Vagina (tissue), 2 donors: ENCODE measurements at regions not wholly inside any gene's neighbourhood (a gene's known extent, or its start where the extent isn't known, plus 50 kb on each side); places are given as distances from the start of the nearest gene placed in this dataset.
A peak's percentile ranks its signal among the peaks of the same experiment; 100 is the strongest.

ENCODE experiments used
- DNase-seq, 2 donors: peaks; one replicate each; pipeline ENCODE4 v3.0.0-alpha.2; 2017; ENCODE audit errors: extremely low spot score in 2 of 2
- H3K27ac ChIP-seq: fragments of 200-600 bp; sonication (generic); one replicate; pipeline ENCODE4 v1.5.1; 2019
- H3K27me3 ChIP-seq: fragments of 200-600 bp; sonication (generic); one replicate; pipeline ENCODE4 v1.5.1; 2019
- H3K36me3 ChIP-seq, 2 donors: fragments of 200-600 bp; sonication (generic); one replicate each; pipeline ENCODE4 v1.5.1; 2017 to 2019
- H3K4me1 ChIP-seq: fragments of 200-600 bp; sonication (generic); one replicate; pipeline ENCODE4 v1.5.1; 2019
- H3K4me3 ChIP-seq, 2 donors: fragments of 200-600 bp; sonication (generic); 1 replicate in 1 of 2; 2 replicates in 1 of 2; pipeline ENCODE4 v1.5.1; 2016 to 2019
- H3K9me3 ChIP-seq: fragments of 200-600 bp; sonication (generic); one replicate; pipeline ENCODE4 v1.5.1; 2019
- POLR2A ChIP-seq, 2 donors: fragments of 450-650 bp; IDR thresholded peaks; one replicate each; pipeline ENCODE4 v1.6.1; 2017; ENCODE audit warnings: antibody characterized with exemption in 2 of 2, mild to moderate bottlenecking in 2 of 2, moderate library complexity in 2 of 2
- POLR2AphosphoS5 ChIP-seq, 2 donors: sonication (generic); formaldehyde crosslinking; IDR thresholded peaks; one replicate each; pipeline ENCODE4 v1.9.0; 2017; ENCODE audit warnings: antibody characterized with exemption in 2 of 2, mild to moderate bottlenecking in 2 of 2, low read depth in 1 of 2; ENCODE audit not compliant: insufficient read depth in 1 of 2
- intact Hi-C: fragments of 100-400 bp; cut with DNase I; formaldehyde crosslinking; loops from one replicate; pipeline ENCODE4 v1.15.1; 2023
- TF ChIP-seq, protein P1 (sequence below), 3 experiments: fragments of 450-650 bp in 2 of 3; fragments of 200-600 bp in 1 of 3; sonication (generic) in 1 of 3; IDR thresholded peaks; one replicate each; pipeline ENCODE4 v1.5.1; 2017 to 2019; ENCODE audit warnings: antibody characterized with exemption in 3 of 3, mild to moderate bottlenecking in 2 of 3, moderate library complexity in 2 of 3

DNA sequence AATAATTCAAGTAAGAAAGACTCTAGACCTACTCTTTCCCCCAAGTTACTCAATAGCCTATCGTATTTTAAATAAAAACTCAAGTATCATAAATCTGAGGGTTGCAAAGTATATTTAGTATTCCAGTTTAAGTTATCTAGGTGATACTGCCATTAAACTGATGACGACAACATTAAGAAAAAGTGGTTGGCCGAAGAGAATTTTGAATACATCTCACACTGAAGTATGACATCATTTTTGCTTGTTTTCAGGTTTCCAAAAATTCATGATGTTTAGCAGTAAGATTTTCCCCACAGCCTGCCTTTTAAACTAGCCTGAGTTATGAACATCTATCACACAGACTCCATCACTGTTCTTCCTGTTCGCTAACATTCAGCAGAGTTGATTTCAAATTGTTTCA, 102.1 kb upstream of the RAB27B start:
- intact Hi-C loops: no loop called here
- H3K9me3 ChIP-seq: no peaks in the 10 kb centered on the region
- H3K27me3 ChIP-seq: no peaks in the 10 kb centered on the region
- H3K4me1 ChIP-seq: no peaks in the 10 kb centered on the region
- H3K4me3 ChIP-seq: no peak overlapping the region
- TF ChIP-seq POLR2AphosphoS5 (IDR thresholded peaks at IDR 0.05; ENCODE audit: insufficient read depth in 1 of 2, low read depth in 1 of 2) (no peak), POLR2A (IDR thresholded peaks at IDR 0.05) (no peak)
- TF ChIP-seq, protein P1, sequence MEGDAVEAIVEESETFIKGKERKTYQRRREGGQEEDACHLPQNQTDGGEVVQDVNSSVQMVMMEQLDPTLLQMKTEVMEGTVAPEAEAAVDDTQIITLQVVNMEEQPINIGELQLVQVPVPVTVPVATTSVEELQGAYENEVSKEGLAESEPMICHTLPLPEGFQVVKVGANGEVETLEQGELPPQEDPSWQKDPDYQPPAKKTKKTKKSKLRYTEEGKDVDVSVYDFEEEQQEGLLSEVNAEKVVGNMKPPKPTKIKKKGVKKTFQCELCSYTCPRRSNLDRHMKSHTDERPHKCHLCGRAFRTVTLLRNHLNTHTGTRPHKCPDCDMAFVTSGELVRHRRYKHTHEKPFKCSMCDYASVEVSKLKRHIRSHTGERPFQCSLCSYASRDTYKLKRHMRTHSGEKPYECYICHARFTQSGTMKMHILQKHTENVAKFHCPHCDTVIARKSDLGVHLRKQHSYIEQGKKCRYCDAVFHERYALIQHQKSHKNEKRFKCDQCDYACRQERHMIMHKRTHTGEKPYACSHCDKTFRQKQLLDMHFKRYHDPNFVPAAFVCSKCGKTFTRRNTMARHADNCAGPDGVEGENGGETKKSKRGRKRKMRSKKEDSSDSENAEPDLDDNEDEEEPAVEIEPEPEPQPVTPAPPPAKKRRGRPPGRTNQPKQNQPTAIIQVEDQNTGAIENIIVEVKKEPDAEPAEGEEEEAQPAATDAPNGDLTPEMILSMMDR (IDR thresholded peaks at IDR 0.05): no peak
- DNase-seq: no peak
- no peaks in the 10 kb centered on the region for H3K36me3 ChIP-seq
- no peak overlapping the region for H3K27ac ChIP-seq

DNA sequence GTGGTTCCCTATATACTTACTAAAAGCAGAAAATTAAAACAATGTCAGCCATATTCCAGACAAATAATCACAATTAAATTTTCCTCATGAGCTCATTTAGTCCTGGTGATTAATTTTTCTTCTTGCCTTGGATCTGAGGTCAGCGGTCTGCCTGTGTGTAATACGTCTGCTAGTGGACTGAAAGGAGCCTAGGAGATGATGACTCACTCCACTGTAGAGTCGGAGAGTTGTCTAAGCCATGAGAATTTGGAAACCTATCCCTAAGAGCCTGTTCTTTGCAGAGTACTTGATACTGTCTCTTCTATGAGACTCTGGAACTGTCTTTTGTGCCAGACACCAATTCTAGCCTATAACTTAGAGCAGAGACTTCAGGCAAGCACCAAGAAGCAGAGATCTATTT, 94.2 kb upstream of the RAB27B start:
- no peaks in the 10 kb centered on the region for H3K27me3 ChIP-seq
- H3K27ac ChIP-seq: no peak overlapping the region
- H3K9me3 ChIP-seq: no peaks in the 10 kb centered on the region
- TF ChIP-seq, protein P1 (IDR thresholded peaks at IDR 0.05): no peak
- TF ChIP-seq POLR2AphosphoS5 (IDR thresholded peaks at IDR 0.05; ENCODE audit: insufficient read depth in 1 of 2, low read depth in 1 of 2): no peak
- no peak for TF ChIP-seq POLR2A (IDR thresholded peaks at IDR 0.05)
- no peak overlapping the region for H3K4me3 ChIP-seq
- DNase-seq: no peak
- intact Hi-C loops: no loop called here
- H3K36me3 ChIP-seq: no peaks in the 10 kb centered on the region
- no peaks in the 10 kb centered on the region for H3K4me1 ChIP-seq

DNA sequence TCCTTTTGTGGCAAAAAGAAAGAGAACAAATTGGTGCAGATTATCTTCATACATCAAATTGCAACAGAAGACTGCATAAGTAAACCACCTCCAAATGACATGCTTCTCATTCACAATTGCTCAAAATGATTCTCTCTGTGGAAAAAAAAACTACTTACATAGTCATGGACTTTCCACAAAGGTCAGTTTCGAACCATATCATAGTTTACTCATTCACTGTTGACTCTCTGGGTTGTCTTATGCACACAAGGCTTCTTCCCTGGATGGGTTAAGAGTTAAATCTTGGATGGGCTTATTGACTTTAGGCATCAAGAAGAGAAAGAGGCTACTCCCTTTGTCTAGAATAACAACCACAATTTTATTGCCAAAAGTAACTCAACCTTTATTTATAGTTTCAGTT, 91.3 kb upstream of the RAB27B start:
- intact Hi-C loops: no loop called here
- TF ChIP-seq, protein P1 (IDR thresholded peaks at IDR 0.05): no peak
- TF ChIP-seq POLR2AphosphoS5 (IDR thresholded peaks at IDR 0.05; ENCODE audit: insufficient read depth in 1 of 2, low read depth in 1 of 2) (no peak), POLR2A (IDR thresholded peaks at IDR 0.05) (no peak)
- Histone ChIP-seq H3K4me3 (no peak overlapping the region), H3K27ac (no peak overlapping the region), H3K9me3 (no peaks in the 10 kb centered on the region), H3K4me1 (no peaks in the 10 kb centered on the region), H3K27me3 (no peaks in the 10 kb centered on the region), H3K36me3 (no peaks in the 10 kb centered on the region)
- DNase-seq: no peak

DNA sequence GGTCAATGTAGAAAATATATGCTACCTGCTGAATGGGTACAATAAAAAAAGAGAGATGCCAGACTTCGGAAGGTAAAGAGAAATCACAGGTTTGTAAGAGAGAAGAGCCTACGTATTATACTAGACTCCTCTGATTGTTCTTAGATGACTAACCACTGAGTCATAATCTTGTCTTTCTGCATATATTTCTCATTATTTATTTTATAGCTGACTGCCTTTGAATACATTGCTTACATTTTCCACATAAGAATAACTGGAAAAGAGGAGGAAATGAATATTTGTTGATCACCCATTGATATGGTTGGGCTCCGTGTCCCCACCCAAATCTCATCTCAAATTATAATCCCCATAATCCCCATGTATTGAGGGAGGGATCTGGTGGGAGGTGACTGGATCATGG, 90.3 kb upstream of the RAB27B start:
- DNase-seq: no peak
- H3K36me3 ChIP-seq: no peaks in the 10 kb centered on the region
- no peaks in the 10 kb centered on the region for H3K27me3 ChIP-seq
- intact Hi-C loops: no loop called here
- no peak overlapping the region for H3K4me3 ChIP-seq
- no peaks in the 10 kb centered on the region for H3K9me3 ChIP-seq
- no peaks in the 10 kb centered on the region for H3K4me1 ChIP-seq
- no peak for TF ChIP-seq POLR2A (IDR thresholded peaks at IDR 0.05)
- TF ChIP-seq POLR2AphosphoS5 (IDR thresholded peaks at IDR 0.05; ENCODE audit: insufficient read depth in 1 of 2, low read depth in 1 of 2): peak in 1 of 2 donors; percentile 32
- H3K27ac ChIP-seq: no peak overlapping the region

DNA sequence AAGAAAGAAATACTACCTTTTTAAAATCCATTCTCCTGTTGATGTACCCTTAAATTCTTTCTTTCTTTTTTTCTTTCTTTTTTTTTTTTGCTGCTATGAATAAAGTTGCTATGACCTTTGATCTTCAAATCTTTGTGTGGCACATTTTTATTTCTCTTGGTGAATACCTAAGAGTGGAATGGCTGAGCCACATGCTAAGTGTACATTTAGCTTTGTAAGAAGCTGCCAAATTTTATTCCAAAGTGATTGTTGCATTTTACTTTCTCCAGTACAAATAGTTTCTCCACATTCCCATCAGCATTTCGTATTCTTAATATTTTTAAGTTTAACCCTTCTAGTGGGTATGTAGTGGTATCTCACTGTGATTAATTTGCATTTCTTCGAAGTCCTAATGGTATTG, 88.8 kb upstream of the RAB27B start:
- Histone ChIP-seq H3K27me3 (no peaks in the 10 kb centered on the region), H3K36me3 (no peaks in the 10 kb centered on the region), H3K4me3 (no peak overlapping the region), H3K4me1 (no peaks in the 10 kb centered on the region), H3K27ac (no peak overlapping the region), H3K9me3 (no peaks in the 10 kb centered on the region)
- intact Hi-C loops: no loop called here
- DNase-seq: no peak
- TF ChIP-seq POLR2A (IDR thresholded peaks at IDR 0.05): no peak
- TF ChIP-seq, protein P1 (IDR thresholded peaks at IDR 0.05): no peak
- no peak for TF ChIP-seq POLR2AphosphoS5 (IDR thresholded peaks at IDR 0.05; ENCODE audit: insufficient read depth in 1 of 2, low read depth in 1 of 2)
